NCI-H460 (cell line): ENCODE measurements at regions not wholly inside any gene's neighbourhood (a gene's known extent, or its start where the extent isn't known, plus 50 kb on each side); places are given as distances from the start of the nearest gene placed in this dataset.
"Not testable (repeated sequence)": the region's sequence is repeated elsewhere in the genome, so short reads cannot be mapped to it uniquely, and the experiment has no call there.

Source experiments
- DNase-seq: peaks from one replicate; pipeline ENCODE4 v3.0.0-alpha.2; 2016; ENCODE audit warnings: low read depth; ENCODE audit errors: extremely low read depth

- no peak for DNase-seq
Observed at GRCh38 chr2:64277101-64277849, 133.1 kb upstream of the PELI1 start.

GRCh38 chr2:64280812-64281211 is 136.6 kb upstream of the PELI1 start:
- not testable (repeated sequence) for DNase-seq

DNA sequence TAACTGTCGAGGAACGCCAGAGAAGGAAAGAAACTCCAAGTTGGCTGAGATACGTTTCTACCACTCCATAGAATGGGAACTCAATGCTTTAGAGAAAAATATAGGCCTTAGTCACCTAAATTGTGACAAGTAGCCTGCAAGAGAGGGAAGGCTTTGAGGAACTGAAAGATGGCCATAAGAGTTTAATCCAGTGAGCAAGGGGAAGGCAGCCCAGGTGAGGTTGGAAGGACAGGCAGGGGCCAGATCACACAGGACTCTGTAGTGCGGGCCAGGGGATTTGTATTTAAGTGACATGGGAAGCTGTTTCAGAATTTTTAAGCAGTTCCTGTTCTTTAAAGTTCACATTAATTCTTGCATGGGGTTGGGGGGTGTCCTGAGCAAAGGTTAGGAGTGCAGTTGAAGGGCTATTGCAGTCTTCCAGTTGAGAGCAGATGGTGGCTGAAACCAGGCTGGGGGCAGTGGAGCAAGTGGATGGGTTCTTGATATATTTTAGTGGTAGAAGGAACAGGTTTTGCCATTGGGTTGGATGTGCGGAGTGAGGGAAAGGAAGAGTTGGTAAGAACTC is 138.9 kb upstream of the PELI1 start:
- DNase-seq, result no peak

- no peak for DNase-seq
Observed at GRCh38 chr2:64283641-64284361, 139.6 kb upstream of the PELI1 start.

DNA sequence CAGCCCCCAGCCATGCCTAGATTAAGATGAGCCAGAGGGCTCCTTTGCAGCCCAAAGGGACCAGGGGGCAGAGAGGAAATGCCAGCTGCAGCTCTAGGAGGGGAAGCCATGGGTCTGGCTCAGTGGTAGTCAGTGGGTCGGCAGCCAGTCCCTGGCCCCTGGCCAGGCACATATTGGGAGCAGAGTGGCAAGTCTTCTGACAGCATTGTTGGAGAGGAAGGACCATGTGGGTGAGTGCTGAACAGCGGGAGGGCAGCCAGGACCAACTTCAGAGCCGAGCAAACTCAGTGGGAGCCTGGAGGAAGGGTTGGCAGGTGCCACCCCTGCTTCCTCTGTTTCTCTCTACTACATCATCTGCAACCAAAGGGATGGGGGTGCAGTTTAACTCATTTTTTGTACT is 140.5 kb upstream of the PELI1 start:
- DNase-seq, result no peak

DNA sequence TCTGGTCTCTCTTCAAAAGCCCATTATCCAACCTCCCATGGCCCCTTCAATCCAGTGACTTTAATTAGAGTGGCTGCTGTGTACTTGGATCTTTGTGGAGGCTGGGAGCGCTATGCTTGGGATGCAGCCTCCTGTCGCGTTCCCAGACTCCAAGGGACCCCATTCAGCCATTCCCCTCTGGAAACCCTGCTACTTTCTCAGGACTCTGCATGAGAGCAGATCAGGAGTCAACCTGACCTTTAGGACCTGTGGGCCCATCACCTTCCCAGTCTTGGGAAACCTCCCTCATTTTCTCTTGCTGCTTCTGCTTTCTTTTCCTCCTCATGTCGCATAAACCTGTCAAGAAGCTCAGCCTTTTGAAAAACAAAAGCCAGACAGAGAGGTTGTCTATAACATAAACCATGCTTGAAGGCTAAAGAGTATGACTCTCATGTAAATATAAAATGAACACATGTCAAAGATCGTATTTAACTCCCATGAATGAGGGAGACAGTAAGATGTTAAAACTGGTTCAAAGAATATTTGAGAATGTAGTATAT is 143.1 kb upstream of the PELI1 start:
- DNase-seq, result no peak

GRCh38 chr2:64288321-64289193 is 144.3 kb upstream of the PELI1 start:
- no peak for DNase-seq

DNA sequence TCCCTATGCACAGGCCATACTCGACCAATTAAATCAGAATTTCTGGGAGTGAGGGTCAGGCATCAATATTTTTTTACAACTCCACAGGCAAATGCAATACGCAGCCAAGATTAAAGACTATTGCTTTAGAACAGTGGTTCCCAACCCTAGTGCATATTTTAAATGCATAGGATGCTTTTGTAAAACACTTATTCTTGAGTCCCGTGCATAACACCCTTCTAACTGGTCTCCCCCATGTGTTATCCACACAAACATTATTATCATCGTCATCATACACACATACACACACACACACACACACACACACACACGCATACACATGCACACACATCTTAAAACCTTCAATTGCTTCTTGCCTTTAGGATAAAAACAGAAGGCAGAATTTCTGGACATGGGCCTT is 145.0 kb upstream of the PELI1 start:
- no peak for DNase-seq

DNA sequence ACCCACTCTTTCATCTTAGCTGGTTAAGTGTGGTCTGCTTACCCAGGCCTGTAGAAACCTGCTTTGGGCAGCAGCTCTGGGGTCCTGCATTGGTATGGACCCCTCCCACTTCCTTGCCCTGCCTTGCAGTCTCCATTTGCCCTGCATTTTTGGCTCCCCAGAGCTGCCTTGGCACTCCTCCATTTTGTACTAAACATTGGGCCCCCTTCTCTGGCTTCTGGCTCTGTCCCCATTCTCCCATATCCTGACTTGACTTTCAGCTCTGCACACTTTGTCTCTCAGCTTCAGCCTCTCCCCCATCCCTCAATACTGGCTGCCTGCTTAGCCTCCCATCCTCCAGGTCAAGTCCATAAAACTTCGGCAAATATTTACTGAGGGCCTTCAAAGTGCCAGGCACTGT is 145.5 kb upstream of the PELI1 start:
- no peak for DNase-seq

DNA sequence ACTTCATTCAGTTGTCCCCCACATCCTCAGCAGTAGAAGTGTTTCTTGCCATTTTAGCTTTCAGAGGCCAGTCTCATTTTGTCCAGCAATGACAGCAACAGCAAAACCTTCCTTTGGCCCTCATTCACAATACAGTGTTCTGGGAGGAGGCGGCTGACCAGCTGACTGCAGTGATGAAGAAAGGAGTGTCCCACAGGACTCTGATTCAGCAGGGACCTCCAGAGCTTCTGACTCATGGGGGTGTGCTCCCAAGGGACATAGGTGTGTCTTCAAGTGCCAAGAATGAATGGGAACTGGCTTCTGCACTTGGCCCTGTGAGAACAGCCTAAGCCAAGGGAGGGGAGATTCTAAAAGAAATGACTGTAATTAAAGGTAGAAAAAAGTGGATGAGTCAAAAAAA is 147.0 kb upstream of the PELI1 start:
- no peak for DNase-seq

- DNase-seq, result no peak
Observed at GRCh38 chr2:64295326-64296139, 151.3 kb upstream of the PELI1 start.

GRCh38 chr2:64296140-64296480 is 151.9 kb upstream of the PELI1 start:
- DNase-seq, result no peak

- no peak for DNase-seq
Observed at GRCh38 chr2:64296695-64297346, 152.6 kb upstream of the PELI1 start.

GRCh38 chr2:64298161-64298560 is 153.9 kb upstream of the PELI1 start:
- no peak for DNase-seq

DNA sequence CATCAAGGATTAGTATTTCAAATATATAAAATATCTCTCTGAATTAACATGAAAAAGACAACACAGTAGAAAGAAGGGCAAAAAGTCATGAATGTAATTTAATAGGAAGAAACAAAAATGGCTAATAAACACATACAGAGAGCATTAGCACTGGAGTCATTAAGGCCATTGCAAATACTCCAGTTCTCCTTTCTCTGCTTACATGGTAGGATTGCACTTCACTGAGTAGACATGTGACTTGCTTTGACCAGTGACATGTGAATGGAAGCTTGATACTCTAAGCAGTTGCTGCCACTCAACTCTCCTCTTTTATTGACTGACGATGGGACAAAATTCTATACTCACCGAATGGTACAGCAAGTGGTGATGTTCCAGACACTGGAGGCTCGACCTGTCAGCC is 153.9 kb upstream of the LGALSL start:
- no peak for DNase-seq

GRCh38 chr2:64303250-64303649 is 150.7 kb upstream of the LGALSL start:
- DNase-seq, result no peak

- DNase-seq, result no peak
Observed at GRCh38 chr2:64307421-64307820, 146.5 kb upstream of the LGALSL start.

DNA sequence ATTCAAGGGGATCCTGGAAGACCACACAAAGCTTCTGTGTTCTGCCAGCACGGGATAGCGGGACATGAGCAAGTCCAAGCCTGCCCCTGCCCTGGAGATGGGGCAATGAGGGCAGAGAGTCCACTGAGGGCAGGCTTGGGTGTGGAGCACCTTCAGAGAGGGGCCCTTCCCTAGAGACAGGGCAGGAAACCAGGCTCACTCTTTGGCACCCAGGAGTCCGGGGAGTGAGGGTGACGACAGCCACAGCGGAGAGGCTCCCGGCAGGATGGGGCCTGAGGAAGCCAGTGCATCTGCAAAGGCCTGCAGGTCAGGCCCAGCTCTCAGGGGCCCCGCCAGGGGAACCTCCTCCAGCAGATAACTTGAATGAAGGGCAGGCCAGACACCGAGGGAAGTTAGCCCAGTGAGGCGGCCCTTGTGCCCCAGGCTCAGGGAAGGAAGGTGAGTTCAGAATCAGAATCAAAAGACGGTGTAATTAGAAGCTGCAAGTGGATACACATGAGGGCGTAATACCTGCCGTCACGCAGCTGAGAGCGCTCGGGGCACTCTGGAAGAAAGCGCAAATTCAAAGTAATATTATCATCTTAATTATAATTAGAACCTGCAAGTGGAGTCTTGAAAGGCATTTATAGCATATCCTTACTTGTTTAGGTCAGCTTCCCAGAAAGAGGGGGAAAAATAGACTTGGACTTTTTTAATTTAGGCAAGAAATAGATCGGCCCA is 142.6 kb upstream of the LGALSL start:
- DNase-seq, result no peak
